IMR-90 (cell line): ENCODE measurements at regions not wholly inside any gene's neighbourhood (a gene's known extent, or its start where the extent isn't known, plus 50 kb on each side); places are given as distances from the start of the nearest gene placed in this dataset.

Experiments
- ATAC-seq: fragments of 200-7000 bp; cut with Tn5 transposase; 2 replicates; pipeline ENCODE4 v1.9.1; 2020; ENCODE audit warnings: low read depth, mild to moderate bottlenecking, moderate library complexity
- BruUV-seq: library from RNA; stranded (reverse); fragments of 400-500 nt; replicated peaks from 2 replicates; lab custom pipeline; 2021; lab: Mats Ljungman, UMichigan
- CTCF ChIA-PET: fragments of 300-600 bp; formaldehyde crosslinking; extraction: SDS; loops from one replicate; lab custom pipeline; 2021; ENCODE audit warnings: antibody characterized with exemption; lab: Yijun Ruan, JAX
- POLR2A ChIA-PET: fragments of 300-600 bp; sonication (Branson Sonifier 250); formaldehyde crosslinking; loops from one replicate; lab custom pipeline; 2022; ENCODE audit warnings: antibody characterized with exemption; ENCODE audit not compliant: unreplicated experiment; lab: Charles Lee
- DNase-seq: peaks from one replicate; pipeline ENCODE4 v3.0.0; 2013
- H2AFZ ChIP-seq: replicated peaks from 2 replicates; pipeline ENCODE3; 2013; ENCODE audit warnings: low read length, mild to moderate bottlenecking; ENCODE audit not compliant: poor library complexity
- H2AK5ac ChIP-seq: 2 replicates; pipeline ENCODE4 v1.6.1; 2013; ENCODE audit warnings: low read depth, low read length, inconsistent platforms
- H2AK9ac ChIP-seq: replicated peaks from 2 replicates; pipeline ENCODE3; 2013; ENCODE audit warnings: mild to moderate bottlenecking, low read depth, low read length, moderate library complexity; ENCODE audit not compliant: poor library complexity
- H2BK120ac ChIP-seq: 2 replicates; pipeline ENCODE4 v1.6.1; 2013; ENCODE audit warnings: low read depth, low read length, inconsistent platforms
- H2BK15ac ChIP-seq: 3 replicates; pipeline ENCODE4 v1.6.1; 2013; ENCODE audit warnings: low read depth, low read length, inconsistent platforms
- H2BK20ac ChIP-seq: 2 replicates; pipeline ENCODE4 v1.6.1; 2013; ENCODE audit warnings: low read depth, mild to moderate bottlenecking, inconsistent platforms, low read length, moderate library complexity
- H2BK5ac ChIP-seq: 2 replicates; pipeline ENCODE4 v1.6.1; 2013; ENCODE audit warnings: mild to moderate bottlenecking, low read depth, low read length, inconsistent platforms; ENCODE audit not compliant: poor library complexity, severe bottlenecking
- H3K14ac ChIP-seq: replicated peaks from 2 replicates; pipeline ENCODE4 v1.6.1; 2013; ENCODE audit warnings: low read depth, low read length, inconsistent platforms
- H3K18ac ChIP-seq: 2 replicates; pipeline ENCODE4 v1.6.1; 2013; ENCODE audit warnings: low read depth, low read length, control low read depth
- H3K23ac ChIP-seq: 2 replicates; pipeline ENCODE4 v1.6.1; 2013; ENCODE audit warnings: low read depth, low read length, inconsistent platforms
- H3K27ac ChIP-seq: 2 replicates; pipeline ENCODE4 v1.5.1; 2013; ENCODE audit warnings: mild to moderate bottlenecking, control low read depth, low read length; ENCODE audit not compliant: insufficient read depth
- H3K27me3 ChIP-seq: 2 replicates; pipeline ENCODE4 v1.6.1; 2013; ENCODE audit warnings: low read length; ENCODE audit not compliant: control insufficient read depth, insufficient read depth
- H3K36me3 ChIP-seq: 2 replicates; pipeline ENCODE4 v1.6.1; 2013; ENCODE audit warnings: low read length, mixed read lengths; ENCODE audit not compliant: control insufficient read depth, insufficient read depth
- H3K4ac ChIP-seq: 2 replicates; pipeline ENCODE4 v1.6.1; 2013; ENCODE audit warnings: low read depth, low read length, inconsistent platforms
- H3K4me1 ChIP-seq: 2 replicates; pipeline ENCODE4 v1.6.1; 2013; ENCODE audit warnings: low read length, mixed read lengths; ENCODE audit not compliant: control insufficient read depth, insufficient read depth
- H3K4me2 ChIP-seq: 2 replicates; pipeline ENCODE4 v1.6.1; 2013; ENCODE audit warnings: low read depth, mild to moderate bottlenecking, control low read depth, low read length, moderate library complexity
- H3K4me3 ChIP-seq: 2 replicates; pipeline ENCODE4 v1.5.1; 2013; ENCODE audit warnings: low read depth, mild to moderate bottlenecking, control low read depth, low read length, moderate library complexity; ENCODE audit not compliant: insufficient read depth
- H3K56ac ChIP-seq: 2 replicates; pipeline ENCODE4 v1.6.1; 2013; ENCODE audit warnings: low read length, inconsistent platforms; ENCODE audit not compliant: insufficient read depth; ENCODE audit errors: extremely low read depth
- H3K79me1 ChIP-seq, 2 experiments: 2 replicates each; pipeline ENCODE4 v1.6.1; 2013; ENCODE audit warnings: low read length in 2 of 2, inconsistent platforms in 1 of 2, low read depth in 1 of 2
- H3K9ac ChIP-seq: 2 replicates; pipeline ENCODE4 v1.6.1; 2013; ENCODE audit warnings: low read depth, low read length, control low read depth
- H3K9me1 ChIP-seq: 2 replicates; pipeline ENCODE4 v1.6.1; 2013; ENCODE audit warnings: low read length, inconsistent platforms; ENCODE audit not compliant: insufficient read depth
- H3K9me3 ChIP-seq: 2 replicates; pipeline ENCODE4 v1.6.1; 2013; ENCODE audit warnings: low read length; ENCODE audit not compliant: control insufficient read depth, insufficient read depth
- H4K20me1 ChIP-seq: 2 replicates; pipeline ENCODE4 v1.6.1; 2013; ENCODE audit warnings: low read length, inconsistent platforms; ENCODE audit not compliant: insufficient read depth
- H4K5ac ChIP-seq: 2 replicates; pipeline ENCODE4 v1.6.1; 2013; ENCODE audit warnings: mild to moderate bottlenecking, low read depth, low read length, control low read depth
- H4K8ac ChIP-seq, 2 experiments: 2 replicates each; pipeline ENCODE4 v1.6.1; 2013; ENCODE audit warnings: low read depth in 2 of 2, low read length in 2 of 2, control low read depth in 1 of 2, inconsistent platforms in 1 of 2
- H4K91ac ChIP-seq: 2 replicates; pipeline ENCODE4 v1.6.1; 2013; ENCODE audit warnings: low read depth, low read length, inconsistent platforms; ENCODE audit not compliant: insufficient read depth
- CEBPB ChIP-seq: IDR thresholded peaks from 2 replicates; pipeline ENCODE4 v1.6.1; 2012; ENCODE audit warnings: low read depth, low read length, improper control_type of control experiment
- NFE2L2 ChIP-seq: fragments of 150-350 bp; IDR thresholded peaks from 2 replicates; pipeline ENCODE4 v1.6.1; 2016; ENCODE audit warnings: low read depth, mild to moderate bottlenecking, low read length
- RAD21 ChIP-seq: IDR thresholded peaks from 2 replicates; pipeline ENCODE4 v1.6.1; 2012; ENCODE audit warnings: low read length, improper control_type of control experiment
- WGBS, 2 experiments: methylation state at CpG; one replicate each; pipeline versions ENCODE4 v1.1.5 to v1.1.7; 2013; ENCODE audit warnings: missing lambda C conversion rate in 2 of 2; ENCODE audit not compliant: insufficient read length in 1 of 2; ENCODE audit errors: extremely low coverage in 2 of 2; 5-methylcytosine and 5-hydroxymethylcytosine counted together
- dilution Hi-C: fragments of 300-500 bp; cut with HindIII; formaldehyde crosslinking; loops from one replicate; pipeline ENCODE4 v1.14.3; 2018; ENCODE audit warnings: low sequenced_read_pairs; ENCODE audit not compliant: unreplicated experiment
- in situ Hi-C: fragments of 300-500 bp; cut with MboI; formaldehyde crosslinking; loops from 3 replicates; pipeline ENCODE4 v1.14.3; 2019; ENCODE audit warnings: low sequenced_read_pairs, inconsistent platforms, mixed read lengths
- intact Hi-C: fragments of 100-400 bp; cut with micrococcal nuclease; formaldehyde crosslinking; loops from 2 replicates; pipeline ENCODE4 v1.10.0; 2022

GRCh38 chr12:94025068-94025467 is 123.3 kb upstream of the PLXNC1 start:
- intact Hi-C loops: no loop called here
- POLR2A ChIA-PET: no interaction called here
- H2BK20ac ChIP-seq: no peak overlapping the region
- no peak overlapping the region for H3K14ac ChIP-seq
- no TSS peak for BruUV-seq
- no peak overlapping the region for H2AK5ac ChIP-seq
- no peak overlapping the region for H3K4me3 ChIP-seq
- no peaks in the 10 kb centered on the region for H4K20me1 ChIP-seq
- no peak overlapping the region for H4K8ac ChIP-seq
- ATAC-seq (no peak), DNase-seq (no peak)
- no peak overlapping the region for H2BK15ac ChIP-seq
- CTCF ChIA-PET: no interaction called here
- H3K56ac ChIP-seq: no peak overlapping the region
- no peak overlapping the region for H2BK120ac ChIP-seq
- H3K36me3 ChIP-seq: no peaks in the 10 kb centered on the region
- no peak overlapping the region for H4K5ac ChIP-seq
- no peaks in the 10 kb centered on the region for H3K27me3 ChIP-seq
- H3K27ac ChIP-seq: no peak overlapping the region
- H3K4me2 ChIP-seq: no peak overlapping the region
- H3K18ac ChIP-seq: no peak overlapping the region
- H2AFZ ChIP-seq: no peak overlapping the region
- no peak overlapping the region for H4K91ac ChIP-seq
- dilution Hi-C loops: no loop called here
- no peak for TF ChIP-seq RAD21
- no peak for TF ChIP-seq CEBPB
- TF ChIP-seq NFE2L2: no peak
- no CpG with 5 or more reads among the region's 4 CpGs for WGBS, 2 experiments
- peaks cover 6% of the 10 kb centered on the region; the same call in 1 of the 2 replicates for H3K9me3 ChIP-seq
- H3K9me1 ChIP-seq: no peaks in the 10 kb centered on the region
- H3K9ac ChIP-seq: no peak overlapping the region
- peaks cover 2% of the 10 kb centered on the region; the same call in 1 of the 2 replicates for H3K4me1 ChIP-seq
- H2AK9ac ChIP-seq: no peak overlapping the region
- no peak overlapping the region for H3K4ac ChIP-seq
- H3K23ac ChIP-seq: no peak overlapping the region
- H2BK5ac ChIP-seq: no peak overlapping the region
- in situ Hi-C loops: no loop called here
- H3K79me1 ChIP-seq: no peaks in the 10 kb centered on the region
